Testis (tissue), 2 donors: ENCODE measurements at regions not wholly inside any gene's neighbourhood (a gene's known extent, or its start where the extent isn't known, plus 50 kb on each side); places are given as distances from the start of the nearest gene placed in this dataset.

ENCODE experiments used
- DNase-seq: peaks from one replicate; pipeline ENCODE4 v3.0.0-alpha.2; 2019
- H3K27ac ChIP-seq, 2 donors: fragments of 200-600 bp; sonication (generic); one replicate each; pipeline ENCODE4 v1.5.1; 2019
- H3K27me3 ChIP-seq: fragments of 200-600 bp; sonication (generic); one replicate; pipeline ENCODE4 v1.5.1; 2019
- H3K36me3 ChIP-seq: fragments of 200-600 bp; sonication (generic); one replicate; pipeline ENCODE4 v1.5.1; 2017; ENCODE audit warnings: low read depth; ENCODE audit errors: missing control alignments
- H3K4me1 ChIP-seq: fragments of 200-600 bp; sonication (generic); one replicate; pipeline ENCODE4 v1.5.1; 2019
- H3K4me3 ChIP-seq, 2 donors: fragments of 200-600 bp; sonication (generic); one replicate each; pipeline ENCODE4 v1.5.1; 2017 to 2019
- H3K9me3 ChIP-seq: fragments of 200-600 bp; sonication (generic); one replicate; pipeline ENCODE4 v1.5.1; 2017
- POLR2A ChIP-seq: fragments of 450-650 bp; IDR thresholded peaks from one replicate; pipeline ENCODE4 v1.6.1; 2017; ENCODE audit warnings: antibody characterized with exemption, mild to moderate bottlenecking, moderate library complexity
- WGBS, 2 donors: methylation state at CpG; one replicate each; pipeline ENCODE4 v1.1.5; 2018; 5-methylcytosine and 5-hydroxymethylcytosine counted together
- intact Hi-C: fragments of 100-400 bp; cut with DNase I; formaldehyde crosslinking; loops from one replicate; pipeline ENCODE4 v1.15.1; 2023; ENCODE audit warnings: low total_unique reads
- TF ChIP-seq, protein P1 (sequence below), 3 experiments: fragments of 450-650 bp in 2 of 3; fragments of 200-600 bp in 1 of 3; sonication (generic) in 1 of 3; IDR thresholded peaks; one replicate each; pipeline ENCODE4 v1.5.1; 2016 to 2019; ENCODE audit warnings: antibody characterized with exemption in 3 of 3, mild to moderate bottlenecking in 2 of 3, moderate library complexity in 1 of 3

DNA sequence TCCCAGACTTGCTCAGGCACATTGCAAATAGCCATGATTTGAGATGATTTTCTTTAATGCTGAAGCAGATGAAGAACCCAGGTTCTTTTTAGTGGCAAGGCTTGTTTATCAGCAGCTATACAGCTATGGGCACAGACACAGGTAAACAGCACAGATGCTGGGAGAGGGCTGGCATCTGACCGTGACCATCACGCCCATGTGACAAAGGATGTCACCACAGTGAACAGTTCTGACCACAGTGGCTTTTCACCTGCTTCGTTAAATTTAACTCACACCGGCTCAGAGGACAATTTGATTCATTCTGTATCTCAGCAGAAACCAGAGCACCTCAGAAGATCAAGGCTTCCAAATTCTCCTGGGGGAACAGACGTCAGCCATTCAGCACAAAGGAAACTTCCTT is 142.6 kb downstream of the CDH26 start:
- Histone ChIP-seq H3K9me3 (no peaks in the 10 kb centered on the region), H3K27ac (no peak overlapping the region), H3K27me3 (no peaks in the 10 kb centered on the region), H3K4me1 (no peaks in the 10 kb centered on the region), H3K4me3 (no peak overlapping the region), H3K36me3 (no peaks in the 10 kb centered on the region)
- TF ChIP-seq, protein P1, sequence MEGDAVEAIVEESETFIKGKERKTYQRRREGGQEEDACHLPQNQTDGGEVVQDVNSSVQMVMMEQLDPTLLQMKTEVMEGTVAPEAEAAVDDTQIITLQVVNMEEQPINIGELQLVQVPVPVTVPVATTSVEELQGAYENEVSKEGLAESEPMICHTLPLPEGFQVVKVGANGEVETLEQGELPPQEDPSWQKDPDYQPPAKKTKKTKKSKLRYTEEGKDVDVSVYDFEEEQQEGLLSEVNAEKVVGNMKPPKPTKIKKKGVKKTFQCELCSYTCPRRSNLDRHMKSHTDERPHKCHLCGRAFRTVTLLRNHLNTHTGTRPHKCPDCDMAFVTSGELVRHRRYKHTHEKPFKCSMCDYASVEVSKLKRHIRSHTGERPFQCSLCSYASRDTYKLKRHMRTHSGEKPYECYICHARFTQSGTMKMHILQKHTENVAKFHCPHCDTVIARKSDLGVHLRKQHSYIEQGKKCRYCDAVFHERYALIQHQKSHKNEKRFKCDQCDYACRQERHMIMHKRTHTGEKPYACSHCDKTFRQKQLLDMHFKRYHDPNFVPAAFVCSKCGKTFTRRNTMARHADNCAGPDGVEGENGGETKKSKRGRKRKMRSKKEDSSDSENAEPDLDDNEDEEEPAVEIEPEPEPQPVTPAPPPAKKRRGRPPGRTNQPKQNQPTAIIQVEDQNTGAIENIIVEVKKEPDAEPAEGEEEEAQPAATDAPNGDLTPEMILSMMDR (IDR thresholded peaks at IDR 0.05) = no peak
- no peak for TF ChIP-seq POLR2A
- DNase-seq = no peak
- intact Hi-C loops = no loop called here
- 76 to 80% methylated on average over 5 of the region's 5 CpGs for WGBS, 2 donors

DNA sequence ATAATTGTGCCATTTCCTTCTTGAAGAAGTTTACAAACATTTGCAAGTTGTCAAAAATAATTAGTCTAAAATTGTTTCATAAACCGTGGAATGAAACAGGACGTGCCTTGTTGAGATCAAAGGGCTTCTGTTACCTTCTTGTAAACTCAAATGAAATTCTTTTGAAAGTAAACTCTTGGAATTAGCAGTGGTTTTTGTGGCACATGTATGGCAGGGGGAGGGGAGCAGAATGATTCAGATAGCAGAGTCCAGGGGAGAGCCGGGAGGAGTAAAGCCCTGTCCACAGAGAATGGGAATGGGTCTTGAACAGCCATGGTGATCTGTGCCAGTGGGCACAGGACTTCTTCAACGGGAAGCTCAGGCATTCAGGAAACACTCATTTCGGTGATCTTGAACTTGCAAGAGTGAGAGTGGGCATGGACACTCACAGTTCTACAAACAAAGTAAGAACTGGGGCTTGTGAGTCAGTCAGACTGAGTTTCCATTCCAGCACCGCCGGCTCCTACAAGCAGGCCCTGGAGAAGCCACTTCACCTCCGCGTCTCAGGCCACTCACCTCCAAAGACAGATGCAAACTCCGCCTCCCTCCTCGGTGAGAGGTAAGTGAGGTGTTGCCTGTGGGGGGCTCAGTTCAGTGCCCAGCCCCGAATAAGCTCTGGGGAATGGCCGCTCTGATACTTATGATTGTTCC is 143.1 kb downstream of the CDH26 start:
- intact Hi-C loops = no loop called here
- Histone ChIP-seq H3K27ac (no peak overlapping the region), H3K9me3 (no peaks in the 10 kb centered on the region), H3K36me3 (no peaks in the 10 kb centered on the region), H3K4me1 (no peaks in the 10 kb centered on the region), H3K27me3 (no peaks in the 10 kb centered on the region), H3K4me3 (no peak overlapping the region)
- TF ChIP-seq POLR2A = no peak
- TF ChIP-seq, protein P1 (IDR thresholded peaks at IDR 0.05) = no peak
- WGBS, 2 donors = 77 to 85% methylated on average over 13 of the region's 13 CpGs
- DNase-seq = no peak

DNA sequence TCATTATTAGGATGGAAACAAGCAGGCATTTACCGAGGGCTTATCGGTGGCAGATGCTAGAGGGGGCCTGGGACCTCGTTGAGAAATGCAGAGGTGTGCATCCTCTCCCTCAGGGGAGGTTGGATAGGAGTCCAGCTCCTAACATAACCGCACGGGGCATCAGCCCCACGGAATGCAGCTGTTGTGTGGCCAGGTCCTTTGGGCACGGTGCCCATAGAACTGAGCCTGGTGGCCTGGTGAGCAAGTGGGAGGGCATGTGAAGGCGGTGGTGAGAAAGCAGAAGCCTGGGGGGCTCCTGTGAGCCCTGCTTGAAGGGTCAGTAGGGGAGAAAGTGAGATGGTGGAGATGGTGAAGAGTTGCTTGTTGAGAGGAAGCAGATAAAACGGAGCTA is 143.7 kb downstream of the CDH26 start:
- DNase-seq = no peak
- no peaks in the 10 kb centered on the region for H3K9me3 ChIP-seq
- no peaks in the 10 kb centered on the region for H3K36me3 ChIP-seq
- H3K4me1 ChIP-seq = no peaks in the 10 kb centered on the region
- intact Hi-C loops = no loop called here
- TF ChIP-seq POLR2A = no peak
- TF ChIP-seq, protein P1 (IDR thresholded peaks at IDR 0.05) = no peak
- no peaks in the 10 kb centered on the region for H3K27me3 ChIP-seq
- no peak overlapping the region for H3K4me3 ChIP-seq
- no peak overlapping the region for H3K27ac ChIP-seq
- 83 to 90% methylated on average over 9 of the region's 9 CpGs for WGBS, 2 donors

DNA sequence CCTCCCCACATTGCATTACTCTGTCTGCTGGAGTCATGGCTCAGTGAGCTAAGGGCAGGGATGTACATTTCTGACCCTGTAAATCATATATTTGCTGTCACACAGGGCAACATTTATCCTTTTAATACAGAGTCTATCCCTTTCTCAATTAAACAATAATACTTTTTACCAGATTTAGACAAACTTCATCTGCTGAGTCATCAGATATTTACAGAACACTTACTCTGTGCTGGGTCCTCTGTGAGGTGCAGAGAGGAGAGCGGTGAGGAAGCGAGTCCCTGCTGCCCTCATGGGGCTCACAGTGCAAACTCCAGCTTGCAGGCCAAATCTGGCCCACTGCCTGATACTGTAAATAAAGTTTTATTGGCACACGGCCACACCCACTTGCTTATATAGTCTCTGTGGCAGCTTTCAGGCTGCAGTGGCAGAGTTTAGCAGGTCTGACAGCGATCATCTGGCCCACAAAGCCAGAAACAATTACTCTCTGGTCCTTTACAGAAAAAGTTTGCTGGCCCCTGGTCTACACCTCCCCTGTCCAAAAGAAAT is 144.5 kb downstream of the CDH26 start:
- no peak for DNase-seq
- 94 to 95% methylated on average over 4 of the region's 4 CpGs for WGBS, 2 donors
- no peak overlapping the region for H3K4me3 ChIP-seq
- no peaks in the 10 kb centered on the region for H3K4me1 ChIP-seq
- TF ChIP-seq, protein P1 (IDR thresholded peaks at IDR 0.05) = no peak
- no peak for TF ChIP-seq POLR2A
- no peak overlapping the region for H3K27ac ChIP-seq
- H3K9me3 ChIP-seq = no peaks in the 10 kb centered on the region
- no peaks in the 10 kb centered on the region for H3K27me3 ChIP-seq
- H3K36me3 ChIP-seq = no peaks in the 10 kb centered on the region
- intact Hi-C loops = no loop called here
